HuH-7.5 (cell line): ENCODE measurements at regions not wholly inside any gene's neighbourhood (a gene's known extent, or its start where the extent isn't known, plus 50 kb on each side); places are given as distances from the start of the nearest gene placed in this dataset.
"Not testable (repeated sequence)": the region's sequence is repeated elsewhere in the genome, so short reads cannot be mapped to it uniquely, and the experiment has no call there.

Experiments used
- DNase-seq: peaks from one replicate; pipeline ENCODE4 v3.0.0; 2011; ENCODE audit warnings: low spot score

DNA sequence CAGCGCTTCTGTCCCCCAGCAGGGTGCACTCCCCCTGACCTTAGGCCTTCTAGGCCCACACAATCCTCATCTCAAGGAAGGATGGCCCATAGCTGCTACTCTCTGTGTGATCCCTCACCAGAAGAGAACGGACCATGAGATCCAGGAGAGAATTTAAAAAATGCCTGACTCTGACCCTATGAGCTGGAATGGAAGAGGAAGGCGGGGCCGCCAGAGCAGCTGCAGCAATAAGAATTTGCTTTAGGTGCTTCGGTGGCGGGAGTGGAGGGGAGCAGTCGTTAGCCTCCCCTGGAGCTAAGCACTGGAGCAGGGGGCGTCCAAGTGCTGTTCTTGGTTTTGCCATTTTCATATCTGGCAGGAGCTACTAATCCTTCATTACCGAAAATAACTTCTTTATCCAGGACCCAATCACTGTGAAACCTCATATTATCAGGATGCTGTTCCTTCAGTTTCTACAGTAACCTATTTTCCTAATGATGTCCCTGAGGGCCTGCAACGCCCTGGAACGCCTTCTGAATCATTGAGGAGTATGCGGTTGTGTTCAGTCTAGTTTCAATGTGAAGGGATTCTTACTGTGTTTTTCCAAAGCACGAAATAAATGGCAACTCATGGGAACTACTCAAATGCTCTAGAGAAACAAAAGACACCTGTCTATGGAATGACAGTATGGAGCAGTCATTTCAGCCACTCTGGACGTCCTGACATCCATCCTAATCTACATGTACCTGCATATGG, 105.1 kb upstream of the SIX2 start:
- no peak for DNase-seq

DNA sequence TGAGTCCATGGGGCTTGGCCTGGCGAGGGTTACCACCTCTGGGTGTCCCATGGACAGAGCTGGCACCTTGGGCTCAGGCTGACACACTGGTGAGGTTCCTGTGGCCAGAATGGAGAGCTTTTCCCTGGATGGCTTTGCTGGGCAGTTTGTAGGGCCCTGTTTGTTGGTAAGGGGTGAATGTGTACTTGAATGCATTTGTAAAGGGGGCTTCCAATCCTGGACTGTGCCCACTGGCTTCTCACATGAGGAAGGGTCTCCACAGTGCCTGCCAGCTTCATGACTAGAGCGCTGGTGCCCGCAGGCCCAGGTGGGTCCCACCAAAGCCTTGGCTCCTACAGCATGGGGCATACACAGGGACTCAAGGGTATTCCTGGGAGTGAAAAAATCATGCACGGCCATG, 103.5 kb upstream of the SIX2 start:
- DNase-seq = no peak

DNA sequence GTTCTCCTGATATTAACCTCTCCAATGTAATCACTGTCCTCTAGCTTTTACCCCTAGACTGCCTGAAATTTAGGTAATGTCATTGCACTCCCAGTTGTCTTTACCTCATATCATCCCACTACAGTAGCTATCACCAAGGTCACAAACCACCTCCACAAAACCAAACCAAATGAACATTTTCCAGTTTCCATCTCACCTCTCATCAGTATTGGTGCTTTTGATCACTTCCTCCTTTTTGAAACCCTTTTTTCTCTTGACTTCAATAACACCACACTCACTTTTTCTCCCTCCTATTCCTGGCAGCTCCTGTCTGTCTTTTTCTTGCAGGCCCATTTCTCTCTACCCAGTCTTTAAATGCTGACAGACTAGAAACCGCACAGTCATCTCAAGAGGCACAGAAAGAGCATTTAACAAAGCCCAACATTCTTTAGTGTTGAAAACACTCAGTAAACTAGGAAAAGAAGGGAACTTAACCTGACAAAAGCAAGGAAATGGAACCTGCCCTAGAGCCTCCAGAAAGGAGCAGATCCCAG, 95.9 kb upstream of the SIX2 start:
- DNase-seq = no peak

DNA sequence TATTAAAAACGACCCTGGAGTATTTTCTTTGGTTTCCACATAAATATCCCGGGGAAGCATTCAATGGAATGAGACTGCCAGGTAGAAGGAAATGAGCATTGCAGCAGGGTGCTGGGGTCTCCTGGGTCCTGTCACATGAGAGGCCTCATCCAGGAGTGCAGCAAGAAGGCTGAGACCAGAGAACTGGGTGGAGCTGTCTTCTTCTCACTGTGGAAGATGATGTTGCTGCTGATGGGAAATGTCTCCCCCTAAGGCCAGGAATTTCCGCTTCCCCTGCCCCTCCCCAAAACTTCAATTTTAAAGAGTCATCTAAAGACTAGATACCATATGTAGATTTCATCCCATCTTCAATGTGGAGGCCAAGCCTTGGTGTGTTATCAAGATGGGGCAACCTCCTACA, 95.2 kb upstream of the SIX2 start:
- DNase-seq = no peak

DNA sequence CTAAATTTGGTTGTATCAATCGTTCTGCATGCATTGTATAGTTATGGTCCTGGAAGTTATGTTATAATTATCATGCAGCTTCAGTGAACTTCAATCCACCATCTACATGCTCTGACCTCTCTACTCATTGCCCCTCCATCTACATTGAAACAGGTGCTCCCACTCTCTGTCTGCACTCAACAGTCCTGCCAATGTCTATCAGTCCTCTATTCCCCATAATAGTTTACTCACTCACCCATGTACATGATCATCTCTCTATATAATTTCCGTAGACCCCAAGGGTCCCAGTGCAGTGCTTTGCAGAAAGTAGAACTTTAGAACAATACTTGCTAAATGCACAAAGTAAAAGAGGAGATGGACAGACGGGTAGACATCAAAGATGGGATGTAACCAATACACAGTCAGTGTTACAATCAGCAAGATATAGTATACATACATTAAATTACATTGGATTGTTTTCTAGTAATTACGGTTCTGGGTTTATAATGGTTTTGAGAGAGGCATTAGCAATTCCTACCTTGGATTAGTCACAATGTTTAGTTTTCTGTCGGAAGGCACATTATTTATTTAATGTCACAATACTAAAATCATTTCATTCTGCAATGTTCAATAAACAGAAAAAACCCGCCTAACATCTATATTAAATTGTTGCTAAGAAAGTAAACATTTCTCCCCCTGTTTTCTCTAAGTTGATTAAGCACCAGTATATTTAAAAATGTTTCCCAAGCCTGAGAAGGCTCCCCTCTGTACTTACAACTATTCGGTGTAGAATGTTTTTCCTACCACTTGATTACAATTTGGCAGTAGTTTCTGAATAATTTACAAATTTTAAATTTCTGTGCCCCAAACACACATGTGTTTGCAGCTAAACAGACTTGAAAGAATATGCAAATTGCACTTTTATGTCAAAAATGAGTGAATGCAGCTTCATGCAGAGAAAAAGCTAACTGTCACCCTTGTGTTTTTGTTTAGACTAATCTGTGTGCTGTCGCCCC, 94.4 kb upstream of the SIX2 start:
- no peak for DNase-seq

DNA sequence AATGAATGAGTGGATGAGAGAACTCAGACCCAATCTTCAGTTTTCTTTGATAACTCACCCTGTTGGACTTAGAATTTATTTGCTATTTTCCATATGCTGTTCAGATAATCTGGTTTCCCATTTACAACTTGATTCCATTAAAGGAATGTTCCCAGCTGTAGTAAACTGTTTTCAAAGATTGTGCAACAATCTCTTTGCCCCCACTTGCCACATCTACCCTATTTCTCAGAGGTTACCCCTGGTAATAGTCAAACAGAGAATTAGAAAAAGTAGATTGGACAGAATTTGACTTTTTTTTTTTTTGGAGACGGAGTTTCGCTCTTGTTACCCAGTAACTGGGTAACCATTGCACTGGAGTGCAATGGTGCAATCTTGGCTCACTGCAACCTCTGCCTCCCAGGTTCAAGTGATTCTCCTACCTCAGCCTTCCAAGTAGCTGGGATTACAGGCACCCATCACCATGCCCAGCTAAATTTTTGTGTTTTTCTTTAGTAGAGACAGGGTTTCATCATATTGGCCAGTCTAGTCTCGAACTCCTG, 93.4 kb upstream of the SIX2 start:
- no peak for DNase-seq

DNA sequence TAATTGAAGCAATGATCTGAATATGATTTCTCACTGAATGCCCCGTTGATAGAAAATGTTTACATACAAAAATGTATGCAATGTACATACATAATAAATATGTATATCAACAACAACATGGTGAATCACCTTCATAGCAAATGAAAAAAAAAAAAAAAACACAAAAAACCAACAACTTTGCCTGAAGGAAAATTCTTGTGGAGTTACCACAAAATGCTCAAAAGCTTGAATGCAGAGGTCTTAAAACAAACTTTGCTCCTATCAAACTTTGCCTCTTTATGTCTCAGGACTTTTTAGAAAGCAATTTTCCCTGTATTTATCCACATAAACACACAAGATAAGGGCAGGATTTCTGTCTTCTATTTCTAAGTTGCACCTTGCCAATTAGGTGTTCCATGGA, 92.9 kb upstream of the SIX2 start:
- DNase-seq = no peak

DNA sequence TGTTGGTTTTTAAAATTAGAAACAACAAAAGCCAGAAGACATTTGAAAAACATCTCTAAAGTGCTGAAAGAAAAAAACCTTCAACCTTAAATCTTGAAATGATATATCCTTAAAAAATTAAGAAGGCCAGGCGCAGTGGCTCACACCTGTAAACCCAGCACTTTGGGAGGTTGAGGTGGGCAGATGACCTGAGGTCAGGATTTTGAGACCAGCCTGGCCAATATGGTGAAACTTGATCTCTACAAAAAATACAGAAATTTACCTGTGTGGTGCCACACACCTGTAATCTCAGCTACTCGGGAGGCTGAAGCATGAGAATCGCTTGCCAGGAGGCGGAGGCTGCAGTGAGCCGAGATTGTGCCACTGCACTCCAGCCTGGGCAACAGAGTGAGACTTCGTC, 87.7 kb upstream of the SIX2 start:
- no peak for DNase-seq

DNA sequence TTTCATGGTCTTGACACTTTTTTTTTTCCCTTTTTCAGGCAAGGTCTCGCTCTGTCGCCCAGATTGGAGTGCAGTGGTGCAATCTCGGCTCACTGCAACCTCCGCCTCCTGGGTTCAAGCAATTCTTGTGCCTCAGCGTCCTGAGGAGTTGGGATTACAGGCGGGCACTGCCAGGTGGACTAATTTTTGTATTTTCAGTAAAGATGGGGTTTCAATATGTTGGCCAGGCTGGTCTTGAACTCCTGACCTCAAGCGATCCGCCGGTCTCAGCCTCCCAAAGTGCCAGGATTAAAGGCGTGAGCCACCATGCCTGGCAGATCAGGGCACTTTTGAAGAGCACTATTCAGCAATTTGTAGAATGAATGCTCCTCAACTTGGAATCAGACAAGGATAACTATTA, 86.8 kb upstream of the SIX2 start:
- DNase-seq = not testable (repeated sequence)

DNA sequence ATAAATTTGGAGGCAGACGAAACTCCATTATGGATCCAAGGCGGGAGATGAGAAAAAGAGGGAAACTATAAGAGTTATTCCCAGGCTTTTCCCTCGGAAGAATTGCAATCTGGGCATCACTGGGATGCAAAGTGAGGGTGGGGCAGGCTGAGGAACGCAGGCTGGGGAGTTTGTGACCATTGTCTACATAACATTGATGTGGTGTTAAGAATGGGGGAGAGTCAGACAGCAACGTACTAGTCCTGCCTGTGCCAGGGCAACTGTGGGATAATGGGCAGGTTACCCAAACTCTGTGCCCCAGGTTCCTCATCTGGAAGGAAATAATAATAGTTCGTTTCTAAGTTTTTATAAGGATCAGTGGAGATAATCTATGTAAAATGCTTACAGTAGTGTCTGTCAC, 84.4 kb upstream of the SIX2 start:
- no peak for DNase-seq

DNA sequence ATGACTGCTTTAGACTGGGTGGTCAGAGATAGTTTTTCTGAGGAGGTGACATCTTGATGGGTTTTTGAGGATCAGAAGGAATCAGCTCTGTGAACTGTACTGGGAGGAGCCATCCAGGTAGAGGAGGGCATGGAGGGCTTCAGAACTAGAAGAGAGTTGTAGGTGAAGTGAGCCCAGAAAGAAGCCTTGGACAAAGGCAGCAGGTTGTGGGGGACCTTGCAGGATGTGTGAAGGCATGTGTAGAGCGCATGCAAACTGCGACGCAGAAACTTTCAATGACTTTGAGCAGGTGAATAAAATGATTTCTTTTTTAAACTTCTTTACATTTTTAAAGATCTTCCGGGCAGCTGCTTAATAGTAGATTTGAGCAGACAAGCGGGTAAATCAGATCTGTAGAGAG, 83.9 kb upstream of the SIX2 start:
- DNase-seq = no peak

DNA sequence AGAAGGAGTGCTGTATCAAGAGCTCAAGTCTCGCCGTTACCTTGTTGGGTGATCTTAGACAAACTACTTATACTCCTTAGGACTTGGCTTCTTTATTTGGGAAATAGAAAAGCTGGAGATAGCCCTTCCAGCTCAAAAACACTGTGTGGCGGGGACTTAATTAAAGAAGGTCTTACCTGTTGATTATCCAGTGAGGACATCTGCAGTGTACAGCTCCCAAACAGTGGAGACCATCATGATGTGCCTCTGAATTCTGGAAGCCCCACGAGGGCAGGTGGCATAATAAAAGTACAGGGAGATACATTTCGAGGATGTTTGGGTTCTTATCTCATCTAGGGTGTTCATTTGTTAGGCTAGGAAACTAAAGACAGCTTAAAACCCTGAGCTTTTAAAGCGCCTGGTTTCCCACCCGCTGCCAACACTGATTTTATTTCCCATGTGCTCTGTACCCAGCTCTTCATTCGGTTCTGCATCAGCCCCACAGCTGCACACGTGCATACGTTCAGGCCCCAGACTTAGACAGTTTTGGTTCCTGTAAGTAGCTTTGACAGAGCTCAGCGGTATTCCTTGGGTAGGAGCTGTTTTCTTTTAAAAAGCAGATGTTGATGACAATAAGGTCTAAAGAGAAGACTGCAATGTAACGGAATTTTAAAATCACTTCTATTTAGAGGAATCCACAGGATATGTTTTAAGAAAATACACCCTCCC, 80.5 kb upstream of the SIX2 start:
- no peak for DNase-seq

DNA sequence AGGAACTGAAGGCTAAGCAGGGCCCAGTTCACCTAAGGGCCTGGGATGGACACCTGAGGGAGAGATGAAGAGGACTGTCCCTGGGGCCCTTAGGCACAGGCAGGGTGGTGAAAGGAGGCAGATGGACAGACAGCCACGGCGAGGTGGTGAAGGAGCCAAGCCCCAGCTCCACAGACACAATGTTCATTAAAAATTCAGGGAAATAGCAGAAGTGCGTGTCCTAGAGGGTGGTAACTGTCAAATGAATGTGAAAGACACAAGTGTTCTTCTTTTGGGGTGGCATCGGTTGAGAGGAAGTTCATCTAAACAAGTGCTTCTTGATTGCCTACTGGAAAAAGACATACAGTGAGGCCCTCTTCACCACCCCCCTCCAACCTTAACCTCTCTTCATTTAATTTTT, 76.2 kb upstream of the SIX2 start:
- no peak for DNase-seq

DNA sequence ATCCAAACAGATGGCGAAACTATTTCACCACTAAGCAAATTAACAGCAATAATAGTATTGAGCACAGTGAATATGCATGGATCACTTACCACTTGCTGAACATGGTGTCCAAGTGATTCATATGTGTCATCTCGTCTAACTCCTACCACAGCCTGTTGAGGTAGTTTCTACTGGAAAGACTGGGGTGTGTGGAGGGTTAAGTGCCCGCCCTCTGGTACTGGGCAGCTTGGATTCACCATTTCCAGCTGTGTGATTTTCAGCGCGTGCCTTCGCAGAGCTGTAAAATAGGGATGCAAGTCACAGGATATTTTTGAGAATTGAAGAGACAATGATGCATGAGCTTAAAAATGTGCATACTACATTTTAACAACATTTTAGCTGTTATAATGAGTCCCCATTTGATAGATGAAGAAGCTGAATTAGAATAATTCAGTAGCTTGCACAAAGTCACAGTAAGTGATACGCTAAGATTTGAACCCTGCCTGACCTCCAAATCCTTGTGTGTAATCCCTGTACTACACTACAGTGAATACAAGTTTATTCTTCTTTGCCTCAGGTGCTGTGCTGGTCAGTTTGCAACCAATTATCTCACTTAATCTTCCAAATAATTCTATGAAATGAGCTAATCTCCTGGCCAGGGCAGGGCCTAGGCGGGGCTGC, 75.2 kb upstream of the SIX2 start:
- no peak for DNase-seq

DNA sequence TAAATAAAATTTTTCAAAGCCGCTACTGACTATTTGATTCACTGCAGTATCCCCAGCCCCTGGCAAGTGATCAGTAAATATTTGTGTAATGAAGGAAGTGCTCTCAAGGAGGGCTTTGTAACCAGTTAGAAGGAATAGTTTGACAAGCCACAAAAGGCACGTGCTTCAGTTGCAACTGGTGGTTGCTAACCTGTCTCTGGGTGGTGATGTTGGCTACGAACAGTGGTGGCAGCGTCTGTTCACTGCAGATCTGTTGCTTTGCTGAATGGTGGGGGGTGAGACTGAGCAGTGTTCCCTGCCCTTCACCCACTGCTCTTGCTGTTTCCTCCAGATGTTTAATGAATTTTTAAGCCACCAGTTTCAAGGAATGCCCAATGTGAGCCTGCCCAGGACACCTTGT, 73.9 kb upstream of the SIX2 start:
- no peak for DNase-seq

DNA sequence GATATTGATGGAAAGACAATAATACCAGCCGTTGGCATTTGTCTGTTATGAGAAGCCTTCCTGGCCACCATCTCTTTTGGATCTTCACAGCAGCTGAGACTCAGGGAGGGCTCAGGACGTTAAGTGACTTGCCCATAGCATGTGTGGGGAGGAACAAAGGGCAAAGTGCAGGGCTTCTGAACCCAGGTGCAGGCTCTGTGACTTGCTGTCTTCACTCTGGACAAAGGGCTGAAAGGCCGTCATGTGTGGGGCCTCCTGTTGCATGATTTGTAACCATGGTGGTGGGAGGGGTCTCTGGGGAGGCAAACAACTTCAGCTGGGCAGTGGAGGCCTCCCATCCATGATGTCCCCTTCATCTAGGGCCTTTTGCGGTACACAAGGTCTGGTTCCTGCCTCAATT, 65.5 kb upstream of the SIX2 start:
- no peak for DNase-seq

DNA sequence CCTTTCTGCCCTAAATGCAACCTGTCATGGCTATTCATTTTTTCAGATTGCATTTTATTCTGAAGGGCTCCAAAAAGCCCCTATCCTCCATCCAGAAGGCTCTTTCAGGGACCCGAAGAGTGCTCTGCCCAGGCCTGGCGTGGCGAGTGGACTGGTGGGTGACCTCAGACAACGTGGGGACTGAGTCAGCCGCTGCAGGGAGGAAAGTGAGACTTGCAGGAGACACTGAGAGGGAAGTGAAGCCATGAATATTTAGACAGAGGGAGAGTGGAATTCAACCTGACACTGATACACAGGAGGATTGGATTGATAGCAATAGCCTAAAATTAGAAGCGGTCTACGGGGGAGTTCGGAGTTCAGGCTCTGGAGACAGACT, 63.6 kb upstream of the SIX2 start:
- DNase-seq = no peak

DNA sequence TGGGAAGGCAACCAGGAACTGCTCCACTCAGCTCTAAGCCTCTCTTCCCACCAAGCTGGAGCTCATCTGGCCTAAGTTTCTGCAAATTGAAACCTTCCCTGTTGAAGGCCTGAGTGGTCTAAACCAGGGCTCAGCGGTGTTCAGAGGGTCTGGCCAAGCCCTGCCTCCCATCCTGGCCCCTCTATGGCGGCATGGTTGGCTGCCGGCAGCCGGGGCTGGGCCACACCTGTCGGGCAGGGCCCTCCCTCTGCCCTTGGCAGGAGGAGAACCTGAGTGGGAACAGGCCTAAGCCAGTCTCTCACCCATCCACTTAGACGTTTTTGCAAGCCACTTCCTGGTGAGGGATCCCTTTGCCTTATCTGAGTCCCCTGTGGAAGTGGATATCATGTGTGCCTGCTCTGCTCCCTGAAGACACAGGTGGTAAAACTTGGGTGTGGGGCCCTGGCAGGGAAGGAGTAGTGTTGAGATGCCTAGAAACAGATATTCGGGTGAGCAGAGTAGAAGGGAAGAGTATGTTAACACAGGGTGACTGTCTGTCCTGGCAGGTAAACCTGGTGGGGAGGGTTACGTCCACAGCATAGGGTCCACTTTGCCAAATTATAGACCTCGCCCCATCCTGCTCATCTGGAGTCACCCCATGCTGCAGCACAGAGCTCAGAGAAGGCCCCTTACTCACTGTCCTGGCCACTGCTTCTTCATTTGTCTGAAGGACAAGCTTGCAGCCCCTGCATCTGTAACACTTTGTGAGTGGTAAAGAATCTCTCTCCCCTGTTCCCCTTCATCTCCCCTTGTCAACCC, 63.0 kb upstream of the SIX2 start:
- DNase-seq = no peak

DNA sequence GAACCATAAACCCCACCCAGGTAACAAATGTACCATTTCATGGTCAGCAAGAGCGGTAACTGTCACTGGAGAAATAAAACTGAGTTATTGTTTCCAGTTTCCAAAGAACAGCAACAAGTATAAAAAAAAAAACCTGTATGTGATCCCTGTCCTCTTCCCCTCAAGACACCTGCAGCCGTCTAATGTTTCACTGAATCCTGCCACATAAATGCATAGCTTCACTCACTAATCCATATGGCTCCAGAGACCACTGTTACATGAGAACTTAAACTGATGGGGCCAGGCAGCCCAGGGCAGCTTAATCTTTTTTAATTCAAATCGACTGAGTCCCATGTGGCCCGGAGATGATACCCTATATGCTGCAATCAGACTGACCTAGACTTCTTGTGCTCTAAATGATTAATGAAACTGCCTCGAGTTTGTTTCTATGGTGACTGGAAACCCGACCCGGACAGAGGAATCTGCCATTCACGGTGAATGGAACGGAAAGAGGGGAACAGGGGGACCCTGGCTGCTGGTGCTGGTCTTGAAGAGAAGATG, 60.9 kb upstream of the SIX2 start:
- DNase-seq = no peak

DNA sequence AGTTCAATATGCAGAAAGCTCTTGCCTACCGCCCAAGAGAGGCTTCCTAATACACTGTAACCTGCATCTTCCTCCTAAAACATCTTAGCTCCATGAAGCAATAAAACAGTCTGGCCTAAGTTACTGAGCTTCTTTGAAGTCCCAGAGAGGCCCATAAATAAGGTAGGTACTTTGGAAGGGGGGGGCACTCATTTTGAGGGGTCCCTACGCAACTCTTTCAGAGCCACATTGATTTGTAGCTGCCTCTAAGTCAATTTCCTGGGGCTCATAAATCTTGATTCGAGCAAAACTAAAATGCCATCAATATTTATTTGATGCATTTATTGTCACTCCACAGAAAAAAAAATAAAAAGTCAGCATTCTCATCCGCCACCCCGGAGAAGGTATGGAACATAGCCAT, 60.4 kb upstream of the SIX2 start:
- no peak for DNase-seq
